SU-DHL-6 (cell line): ENCODE measurements at regions not wholly inside any gene's neighbourhood (a gene's known extent, or its start where the extent isn't known, plus 50 kb on each side); places are given as distances from the start of the nearest gene placed in this dataset.

Experiments used
- H2AFZ ChIP-seq: fragments of 200-600 bp; sonication (generic); 2 replicates; pipeline ENCODE4 v1.6.1; 2014; ENCODE audit warnings: low read depth, mild to moderate bottlenecking, moderate library complexity, mixed read lengths, antibody characterized with exemption, low read length; ENCODE audit not compliant: severe bottlenecking
- H3F3A ChIP-seq: fragments of 200-600 bp; shearing (Covaris generic); 2 replicates; pipeline ENCODE4 v1.6.0; 2016; ENCODE audit warnings: antibody characterized with exemption, mild to moderate bottlenecking; ENCODE audit not compliant: insufficient read depth
- H3K27ac ChIP-seq: fragments of 200-600 bp; sonication (generic); 2 replicates; pipeline ENCODE4 v1.5.1; 2016; ENCODE audit warnings: low read depth, mild to moderate bottlenecking, low read length, moderate library complexity, mixed read lengths
- H3K27me3 ChIP-seq: fragments of 200-600 bp; sonication (generic), shearing (Covaris generic); 2 replicates; pipeline ENCODE4 v1.6.0; 2014; ENCODE audit warnings: mild to moderate bottlenecking, low read length
- H3K36me3 ChIP-seq: fragments of 200-600 bp; sonication (generic); 2 replicates; pipeline ENCODE4 v1.6.1; 2014; ENCODE audit warnings: mild to moderate bottlenecking, low read length, mixed read lengths
- H3K4me2 ChIP-seq: fragments of 300-600, 200-600 bp; shearing (Covaris generic), sonication (generic); 2 replicates; pipeline ENCODE4 v1.6.0; 2014; ENCODE audit warnings: low read length, low read depth, mild to moderate bottlenecking; ENCODE audit not compliant: poor library complexity, severe bottlenecking
- H3K4me3 ChIP-seq: fragments of 200-600 bp; sonication (generic); 2 replicates; pipeline ENCODE4 v1.5.1; 2014; ENCODE audit warnings: antibody characterized with exemption, low read length, mild to moderate bottlenecking, mixed read lengths; ENCODE audit not compliant: insufficient read depth, poor library complexity, severe bottlenecking
- H3K79me2 ChIP-seq: fragments of 200-600 bp; sonication (generic); 2 replicates; pipeline ENCODE4 v1.6.1; 2014; ENCODE audit warnings: mild to moderate bottlenecking, low read length, moderate library complexity; ENCODE audit not compliant: insufficient read depth
- H3K9ac ChIP-seq: fragments of 200-600 bp; sonication (generic); 2 replicates; pipeline ENCODE4 v1.7.0; 2014; ENCODE audit warnings: mild to moderate bottlenecking, low read length
- H3K9me2 ChIP-seq: fragments of 200-600 bp; sonication (generic); replicated peaks from 2 replicates; pipeline ENCODE4 v1.6.1; 2014; ENCODE audit warnings: low read length; ENCODE audit not compliant: insufficient read depth
- H3K9me3 ChIP-seq: fragments of 200-600 bp; sonication (generic); 2 replicates; pipeline ENCODE4 v1.6.1; 2014; ENCODE audit warnings: low read length, mixed read lengths; ENCODE audit not compliant: insufficient read depth
- H4K20me1 ChIP-seq: fragments of 200-600 bp; sonication (generic); 2 replicates; pipeline ENCODE4 v1.6.1; 2014; ENCODE audit warnings: low read depth, mild to moderate bottlenecking, antibody characterized with exemption, low read length, moderate library complexity, mixed read lengths
- CTCF ChIP-seq: fragments of 200-600 bp; sonication (generic); IDR thresholded peaks from one replicate; pipeline ENCODE4 v1.5.1; 2017; ENCODE audit warnings: antibody characterized with exemption, mild to moderate bottlenecking, low read length, moderate library complexity; ENCODE audit not compliant: insufficient read depth, poor library complexity, severe bottlenecking
- EZH2phosphoT487 ChIP-seq: fragments of 200-600 bp; sonication (generic), shearing (Covaris generic); conservative IDR thresholded peaks from 2 replicates; pipeline ENCODE4 v1.6.1; 2018; ENCODE audit warnings: mild to moderate bottlenecking, antibody characterized with exemption, low read length, moderate library complexity, mixed read lengths

GRCh38 chr4:137909529-137910309, 332.4 kb downstream of the SLC7A11 start:
- no peak overlapping the region for H2AFZ ChIP-seq
- H3K36me3 ChIP-seq: no peaks in the 10 kb centered on the region
- no peaks in the 10 kb centered on the region for H4K20me1 ChIP-seq
- TF ChIP-seq EZH2phosphoT487: no peak
- no peak for TF ChIP-seq CTCF
- H3K79me2 ChIP-seq: no peaks in the 10 kb centered on the region
- no peaks in the 10 kb centered on the region for H3F3A ChIP-seq
- no peak overlapping the region for H3K9ac ChIP-seq
- H3K27ac ChIP-seq: no peak overlapping the region
- H3K4me2 ChIP-seq: no peak overlapping the region
- no peaks in the 10 kb centered on the region for H3K9me3 ChIP-seq
- no peak overlapping the region for H3K4me3 ChIP-seq
- H3K27me3 ChIP-seq: no peaks in the 10 kb centered on the region
- H3K9me2 ChIP-seq: no peaks in the 10 kb centered on the region

- Histone ChIP-seq H3K36me3 (no peaks in the 10 kb centered on the region), H4K20me1 (no peaks in the 10 kb centered on the region), H2AFZ (no peak overlapping the region), H3K4me2 (no peak overlapping the region), H3F3A (no peaks in the 10 kb centered on the region), H3K4me3 (no peak overlapping the region), H3K27ac (no peak overlapping the region), H3K79me2 (no peaks in the 10 kb centered on the region), H3K27me3 (no peaks in the 10 kb centered on the region), H3K9me3 (no peaks in the 10 kb centered on the region), H3K9ac (no peak overlapping the region), H3K9me2 (no peaks in the 10 kb centered on the region)
- no peak for TF ChIP-seq CTCF
- no peak for TF ChIP-seq EZH2phosphoT487
Observed at GRCh38 chr4:137905930-137906329, 336.2 kb downstream of the SLC7A11 start.

GRCh38 chr4:137901114-137901513, 341.0 kb downstream of the SLC7A11 start:
- Histone ChIP-seq H3F3A (no peaks in the 10 kb centered on the region), H3K4me2 (no peak overlapping the region), H4K20me1 (no peaks in the 10 kb centered on the region), H3K79me2 (no peaks in the 10 kb centered on the region), H3K9me3 (no peaks in the 10 kb centered on the region), H3K36me3 (no peaks in the 10 kb centered on the region), H3K4me3 (no peak overlapping the region), H3K9ac (no peak overlapping the region), H2AFZ (no peak overlapping the region), H3K27ac (no peak overlapping the region), H3K27me3 (no peaks in the 10 kb centered on the region), H3K9me2 (no peaks in the 10 kb centered on the region)
- TF ChIP-seq EZH2phosphoT487: no peak
- TF ChIP-seq CTCF: no peak
